ENCODE measurements at regions not wholly inside any gene's neighbourhood (a gene's known extent, or its start where the extent isn't known, plus 50 kb on each side); places are given as distances from the start of the nearest gene placed in this dataset.

- TF ChIP-seq, protein P1, sequence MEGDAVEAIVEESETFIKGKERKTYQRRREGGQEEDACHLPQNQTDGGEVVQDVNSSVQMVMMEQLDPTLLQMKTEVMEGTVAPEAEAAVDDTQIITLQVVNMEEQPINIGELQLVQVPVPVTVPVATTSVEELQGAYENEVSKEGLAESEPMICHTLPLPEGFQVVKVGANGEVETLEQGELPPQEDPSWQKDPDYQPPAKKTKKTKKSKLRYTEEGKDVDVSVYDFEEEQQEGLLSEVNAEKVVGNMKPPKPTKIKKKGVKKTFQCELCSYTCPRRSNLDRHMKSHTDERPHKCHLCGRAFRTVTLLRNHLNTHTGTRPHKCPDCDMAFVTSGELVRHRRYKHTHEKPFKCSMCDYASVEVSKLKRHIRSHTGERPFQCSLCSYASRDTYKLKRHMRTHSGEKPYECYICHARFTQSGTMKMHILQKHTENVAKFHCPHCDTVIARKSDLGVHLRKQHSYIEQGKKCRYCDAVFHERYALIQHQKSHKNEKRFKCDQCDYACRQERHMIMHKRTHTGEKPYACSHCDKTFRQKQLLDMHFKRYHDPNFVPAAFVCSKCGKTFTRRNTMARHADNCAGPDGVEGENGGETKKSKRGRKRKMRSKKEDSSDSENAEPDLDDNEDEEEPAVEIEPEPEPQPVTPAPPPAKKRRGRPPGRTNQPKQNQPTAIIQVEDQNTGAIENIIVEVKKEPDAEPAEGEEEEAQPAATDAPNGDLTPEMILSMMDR (IDR thresholded peaks at IDR 0.05; ENCODE audit: low read depth, low read length) = no peak
- H3K4me3 ChIP-seq (ENCODE audit: low read depth, low read length) = no peak overlapping the region
Observed at GRCh38 chr14:85441909-85442643, 87.9 kb upstream of the FLRT2 start.

DNA sequence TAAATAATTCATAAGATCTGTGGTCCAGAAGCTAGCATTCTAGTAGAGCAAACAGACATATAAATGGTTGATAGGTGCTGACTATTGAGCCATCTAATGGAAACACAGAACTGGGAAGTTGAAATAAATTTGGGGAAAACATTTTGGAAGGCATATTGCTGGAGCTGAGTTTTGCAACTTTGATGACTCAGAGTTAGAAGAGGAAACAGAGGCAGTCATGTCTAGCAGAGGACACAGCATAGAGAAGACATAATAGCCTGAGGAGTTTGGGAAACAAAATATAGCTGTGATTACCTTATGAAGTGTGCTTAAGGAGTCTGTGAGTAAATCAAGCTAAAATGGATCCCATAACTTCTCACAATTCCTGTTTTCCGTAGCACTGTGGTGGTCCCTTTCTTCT lies 86.9 kb upstream of the FLRT2 start:
- no peak overlapping the region for H3K4me3 ChIP-seq (ENCODE audit: low read depth, low read length)
- TF ChIP-seq, protein P1 (IDR thresholded peaks at IDR 0.05; ENCODE audit: low read depth, low read length) = no peak

DNA sequence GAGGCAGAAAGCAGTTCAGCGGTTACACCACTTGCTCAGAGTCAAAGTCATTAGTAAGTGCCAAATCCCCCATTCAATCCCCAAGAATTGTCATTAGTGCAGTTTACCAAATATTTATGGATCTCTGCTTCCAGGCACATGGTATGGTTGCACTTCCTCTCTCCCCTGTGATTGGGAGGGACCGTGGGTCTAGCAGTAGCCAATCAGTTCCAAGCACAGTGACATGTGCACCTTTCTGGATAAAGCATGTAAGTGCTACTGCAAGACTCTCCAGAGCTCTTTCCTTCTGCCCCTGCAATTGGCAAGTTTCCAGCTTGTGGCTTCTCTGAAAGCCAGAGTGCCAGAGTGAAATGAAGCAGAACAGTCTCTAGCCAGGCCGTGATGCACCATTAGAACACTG lies 85.3 kb upstream of the FLRT2 start:
- H3K4me3 ChIP-seq (ENCODE audit: low read depth, low read length) = no peak overlapping the region
- TF ChIP-seq, protein P1 (IDR thresholded peaks at IDR 0.05; ENCODE audit: low read depth, low read length) = no peak

DNA sequence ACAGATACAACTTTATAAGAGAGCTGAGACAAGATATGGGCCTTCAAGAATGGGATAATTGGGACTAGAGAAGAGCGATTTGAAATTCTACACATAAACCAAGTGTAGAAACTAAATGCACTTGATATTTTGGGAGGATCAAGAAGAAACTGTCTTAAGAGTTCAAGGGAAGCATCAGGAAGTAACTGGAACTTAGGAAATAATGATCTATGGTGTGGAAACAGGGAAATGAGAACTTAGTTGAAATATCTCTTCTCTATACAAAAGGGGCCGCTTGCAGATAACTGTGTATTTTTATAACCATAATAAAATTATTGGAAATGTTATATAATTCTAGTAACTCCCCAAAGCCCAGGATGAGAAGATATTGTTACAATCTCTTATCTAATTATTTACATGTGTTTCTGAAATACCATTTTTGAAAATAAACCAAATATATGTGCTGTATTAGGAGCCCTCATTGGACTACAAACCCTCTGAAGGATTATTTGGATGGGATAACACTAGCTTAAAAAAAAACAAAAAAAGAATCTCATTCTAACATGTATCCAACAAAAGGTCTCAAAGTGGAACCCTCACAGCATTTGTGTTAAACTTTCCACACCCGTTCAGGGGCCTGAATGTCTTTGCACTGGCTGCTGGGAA lies 84.7 kb upstream of the FLRT2 start:
- TF ChIP-seq, protein P1 (IDR thresholded peaks at IDR 0.05; ENCODE audit: low read depth, low read length) = no peak
- H3K4me3 ChIP-seq (ENCODE audit: low read depth, low read length) = no peak overlapping the region

DNA sequence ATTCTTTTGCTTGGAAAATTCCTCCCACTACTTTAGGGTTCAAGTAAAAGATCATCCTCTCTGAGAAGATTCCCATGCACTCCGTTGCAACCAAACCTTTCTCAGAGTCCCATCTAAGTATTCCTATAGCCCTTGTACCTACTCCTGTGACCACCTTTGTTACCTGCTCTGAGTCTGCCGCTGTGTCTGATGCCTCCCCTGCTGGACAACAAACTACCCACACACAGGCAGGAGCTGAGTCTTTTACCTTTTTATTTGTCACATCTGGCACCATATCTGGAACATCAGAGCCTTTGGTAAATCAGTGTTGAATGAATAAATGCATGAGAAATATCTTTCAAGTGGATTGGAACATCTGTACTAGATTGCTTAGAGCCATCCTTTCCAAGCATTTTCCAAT lies 82.1 kb upstream of the FLRT2 start:
- TF ChIP-seq, protein P1 (IDR thresholded peaks at IDR 0.05; ENCODE audit: low read depth, low read length) = no peak
- no peak overlapping the region for H3K4me3 ChIP-seq (ENCODE audit: low read depth, low read length)

DNA sequence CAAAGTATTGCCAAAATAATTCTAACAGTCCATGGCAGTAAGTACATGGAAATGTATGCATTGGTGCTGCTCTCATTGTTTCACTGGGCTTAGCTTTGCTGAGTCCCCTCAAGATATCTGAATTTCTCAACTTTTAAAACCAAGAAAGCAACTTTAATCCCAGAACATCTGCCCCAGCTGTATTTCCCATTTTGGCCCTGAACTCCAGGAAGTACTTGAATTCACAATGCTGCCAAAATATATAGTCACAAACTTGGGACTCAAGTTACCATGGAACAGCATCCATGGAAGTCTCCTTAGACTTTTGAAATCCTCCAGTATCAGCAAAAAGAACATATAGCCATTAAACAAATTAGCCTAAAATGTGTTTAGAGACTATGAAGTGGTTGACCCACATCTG lies 78.5 kb upstream of the FLRT2 start:
- H3K4me3 ChIP-seq (ENCODE audit: low read depth, low read length) = no peak overlapping the region
- TF ChIP-seq, protein P1 (IDR thresholded peaks at IDR 0.05; ENCODE audit: low read depth, low read length) = no peak

All from WI38 (cell line).